Osteocyte (in vitro differentiated cells): ENCODE measurements at regions not wholly inside any gene's neighbourhood (a gene's known extent, or its start where the extent isn't known, plus 50 kb on each side); places are given as distances from the start of the nearest gene placed in this dataset.

Experiments
- DNase-seq: peaks from one replicate; pipeline ENCODE4 v3.0.0; 2021; ENCODE audit warnings: mixed read lengths; ENCODE audit not compliant: unreplicated experiment; ENCODE audit errors: extremely low spot score
- H3K27ac Mint-ChIP-seq: one replicate; pipeline ENCODE4 v1.8.0; 2021; ENCODE audit warnings: mild to moderate bottlenecking, mixed read lengths; ENCODE audit not compliant: unreplicated experiment
- H3K27me3 Mint-ChIP-seq: one replicate; pipeline ENCODE4 v1.8.0; 2021; ENCODE audit warnings: mixed read lengths; ENCODE audit not compliant: unreplicated experiment
- H3K36me3 Mint-ChIP-seq: one replicate; pipeline ENCODE4 v1.8.0; 2021; ENCODE audit warnings: mixed read lengths; ENCODE audit not compliant: unreplicated experiment
- H3K4me1 Mint-ChIP-seq: one replicate; pipeline ENCODE4 v1.8.0; 2021; ENCODE audit warnings: mixed read lengths; ENCODE audit not compliant: unreplicated experiment
- H3K4me3 Mint-ChIP-seq: one replicate; pipeline ENCODE4 v1.8.0; 2021; ENCODE audit warnings: mild to moderate bottlenecking, moderate library complexity, mixed read lengths; ENCODE audit not compliant: unreplicated experiment
- H3K9me3 Mint-ChIP-seq: one replicate; pipeline ENCODE4 v1.8.0; 2021; ENCODE audit warnings: mixed read lengths; ENCODE audit not compliant: unreplicated experiment
- TF ChIP-seq, protein P1 (sequence below): fragments of 200-600 bp; sonication (generic); IDR thresholded peaks from 2 replicates; pipeline ENCODE4 v1.5.0; 2021; ENCODE audit warnings: antibody characterized with exemption, mild to moderate bottlenecking, moderate library complexity

DNA sequence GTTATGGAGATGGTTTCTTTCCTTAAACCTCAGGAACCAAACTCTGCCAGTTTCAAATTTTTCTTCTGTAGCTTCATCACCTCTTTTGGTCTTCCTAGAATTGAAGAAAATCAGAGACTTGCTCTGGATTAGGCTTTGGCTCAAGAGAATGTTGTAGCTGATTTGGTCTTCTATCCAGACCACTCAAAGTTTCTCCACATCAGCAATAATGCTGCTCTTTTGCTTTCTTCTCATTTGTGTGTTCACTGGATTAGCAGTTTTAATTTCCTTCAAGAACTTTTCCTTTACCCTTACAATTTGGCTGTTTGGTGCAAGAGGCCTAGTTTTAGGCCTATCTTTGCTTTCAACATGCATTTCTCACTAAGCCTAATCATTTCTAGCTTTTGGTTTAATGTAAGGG is 78.1 kb upstream of the PLCB4 start:
- H3K27me3 Mint-ChIP-seq = no peaks in the 10 kb centered on the region
- H3K36me3 Mint-ChIP-seq = no peaks in the 10 kb centered on the region
- no peak overlapping the region for H3K4me3 Mint-ChIP-seq
- TF ChIP-seq, protein P1, sequence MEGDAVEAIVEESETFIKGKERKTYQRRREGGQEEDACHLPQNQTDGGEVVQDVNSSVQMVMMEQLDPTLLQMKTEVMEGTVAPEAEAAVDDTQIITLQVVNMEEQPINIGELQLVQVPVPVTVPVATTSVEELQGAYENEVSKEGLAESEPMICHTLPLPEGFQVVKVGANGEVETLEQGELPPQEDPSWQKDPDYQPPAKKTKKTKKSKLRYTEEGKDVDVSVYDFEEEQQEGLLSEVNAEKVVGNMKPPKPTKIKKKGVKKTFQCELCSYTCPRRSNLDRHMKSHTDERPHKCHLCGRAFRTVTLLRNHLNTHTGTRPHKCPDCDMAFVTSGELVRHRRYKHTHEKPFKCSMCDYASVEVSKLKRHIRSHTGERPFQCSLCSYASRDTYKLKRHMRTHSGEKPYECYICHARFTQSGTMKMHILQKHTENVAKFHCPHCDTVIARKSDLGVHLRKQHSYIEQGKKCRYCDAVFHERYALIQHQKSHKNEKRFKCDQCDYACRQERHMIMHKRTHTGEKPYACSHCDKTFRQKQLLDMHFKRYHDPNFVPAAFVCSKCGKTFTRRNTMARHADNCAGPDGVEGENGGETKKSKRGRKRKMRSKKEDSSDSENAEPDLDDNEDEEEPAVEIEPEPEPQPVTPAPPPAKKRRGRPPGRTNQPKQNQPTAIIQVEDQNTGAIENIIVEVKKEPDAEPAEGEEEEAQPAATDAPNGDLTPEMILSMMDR = no peak
- no peaks in the 10 kb centered on the region for H3K9me3 Mint-ChIP-seq
- H3K27ac Mint-ChIP-seq = no peak overlapping the region
- H3K4me1 Mint-ChIP-seq = no peaks in the 10 kb centered on the region
- DNase-seq = no peak

DNA sequence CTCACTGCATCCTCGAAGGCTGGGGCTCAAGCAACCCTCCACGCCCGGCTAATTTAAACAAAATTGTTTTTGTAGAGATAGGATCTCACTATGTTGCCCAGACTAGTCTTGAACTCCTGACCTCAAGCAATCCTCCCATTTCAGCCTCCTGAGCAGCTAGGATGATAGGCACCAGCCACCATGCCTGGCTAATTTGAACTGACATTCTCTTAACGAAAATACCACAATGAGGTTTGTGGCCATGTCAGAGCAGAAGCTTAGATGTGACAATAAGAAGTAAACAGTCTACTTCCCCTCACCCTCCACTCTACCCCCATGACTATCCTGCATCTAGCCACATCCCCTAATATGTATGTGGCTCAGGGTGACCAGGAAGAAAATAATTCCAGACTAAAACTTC is 74.8 kb upstream of the PLCB4 start:
- H3K27ac Mint-ChIP-seq = no peak overlapping the region
- H3K36me3 Mint-ChIP-seq = no peaks in the 10 kb centered on the region
- no peak for DNase-seq
- H3K4me1 Mint-ChIP-seq = no peaks in the 10 kb centered on the region
- H3K4me3 Mint-ChIP-seq = no peak overlapping the region
- TF ChIP-seq, protein P1 = no peak
- H3K9me3 Mint-ChIP-seq = no peaks in the 10 kb centered on the region
- H3K27me3 Mint-ChIP-seq = no peaks in the 10 kb centered on the region

DNA sequence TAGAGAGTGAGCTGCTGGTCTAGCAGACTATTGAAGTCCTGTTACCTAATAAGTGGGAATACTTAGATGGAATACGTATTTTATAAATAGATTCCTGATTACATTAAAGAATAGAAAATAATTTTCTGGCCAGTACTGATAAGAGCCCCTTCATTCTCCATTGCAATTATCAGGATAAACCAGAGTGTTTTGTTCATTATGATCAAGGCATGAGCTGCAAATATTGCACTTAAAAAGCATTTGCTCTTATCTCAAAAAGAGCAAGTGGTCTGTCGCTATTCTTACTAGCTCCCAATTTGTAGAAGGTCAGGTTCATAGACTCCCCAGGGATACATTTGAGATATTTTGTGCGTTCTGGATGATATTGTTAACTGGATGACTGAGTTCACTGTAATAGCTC is 73.1 kb upstream of the PLCB4 start:
- Mint-ChIP-seq H3K4me3 (no peak overlapping the region), H3K4me1 (no peaks in the 10 kb centered on the region), H3K27me3 (no peaks in the 10 kb centered on the region), H3K27ac (no peak overlapping the region), H3K9me3 (no peaks in the 10 kb centered on the region), H3K36me3 (no peaks in the 10 kb centered on the region)
- no peak for DNase-seq
- TF ChIP-seq, protein P1 = no peak

DNA sequence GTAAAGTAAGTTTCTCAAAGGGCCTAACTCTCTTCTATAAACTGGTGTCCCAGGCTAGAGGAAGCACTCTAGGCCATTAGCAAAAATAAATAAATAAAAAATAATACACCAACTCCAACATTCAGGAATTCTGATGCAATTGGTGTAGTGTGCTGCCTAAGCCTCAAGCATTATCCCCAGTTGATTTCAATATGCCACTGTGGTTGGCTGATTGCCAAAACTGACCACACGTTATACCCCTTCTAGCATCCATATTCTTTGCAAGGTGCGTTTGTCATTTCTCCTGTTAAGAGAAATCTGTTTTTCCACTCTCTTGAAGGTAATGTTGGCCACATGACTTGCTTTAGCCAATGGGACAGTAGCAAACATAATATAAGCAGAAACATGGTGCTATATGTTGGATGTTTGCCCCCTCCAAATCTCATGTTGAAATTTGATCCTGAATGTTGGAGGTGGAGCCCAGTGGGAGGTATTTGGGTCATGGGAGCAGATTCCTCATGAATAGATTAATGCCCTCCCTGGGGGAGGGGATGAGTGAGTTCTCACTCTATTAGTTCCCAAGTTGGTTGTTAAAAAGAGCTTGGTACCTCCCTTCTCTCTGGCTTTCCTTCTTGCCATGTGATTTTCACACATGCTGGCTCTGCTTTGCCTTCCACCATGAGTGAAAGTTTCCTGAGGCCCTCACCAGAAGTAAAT is 71.9 kb upstream of the PLCB4 start:
- Mint-ChIP-seq H3K36me3 (no peaks in the 10 kb centered on the region), H3K27ac (no peak overlapping the region), H3K9me3 (no peaks in the 10 kb centered on the region), H3K4me1 (no peaks in the 10 kb centered on the region), H3K27me3 (no peaks in the 10 kb centered on the region), H3K4me3 (no peak overlapping the region)
- DNase-seq = no peak
- TF ChIP-seq, protein P1 = no peak

DNA sequence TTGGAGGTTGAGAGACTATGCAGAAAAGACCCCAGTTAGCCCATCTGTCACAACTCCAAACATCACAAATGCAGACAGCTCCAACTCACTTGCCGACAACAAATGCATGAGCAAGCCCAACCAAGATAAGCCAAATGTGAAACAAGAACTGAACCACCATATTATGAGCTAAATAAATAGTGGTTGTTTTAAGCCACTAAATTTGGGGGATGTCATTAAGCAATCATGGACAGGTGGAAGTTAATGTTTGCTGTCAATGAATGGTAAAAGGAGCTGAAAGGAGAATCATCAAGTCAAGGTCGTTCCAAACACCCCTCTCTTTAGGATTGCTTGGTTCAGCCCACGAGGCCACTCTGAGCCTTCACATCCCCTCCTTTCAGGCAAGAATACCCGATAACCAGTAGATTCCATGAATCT is 71.2 kb upstream of the PLCB4 start:
- TF ChIP-seq, protein P1 = no peak
- Mint-ChIP-seq H3K4me1 (no peaks in the 10 kb centered on the region), H3K9me3 (no peaks in the 10 kb centered on the region), H3K4me3 (no peak overlapping the region), H3K27ac (no peak overlapping the region), H3K36me3 (no peaks in the 10 kb centered on the region), H3K27me3 (no peaks in the 10 kb centered on the region)
- DNase-seq = no peak
